ENCODE measurements at regions not wholly inside any gene's neighbourhood (a gene's known extent, or its start where the extent isn't known, plus 50 kb on each side); places are given as distances from the start of the nearest gene placed in this dataset.

DNA sequence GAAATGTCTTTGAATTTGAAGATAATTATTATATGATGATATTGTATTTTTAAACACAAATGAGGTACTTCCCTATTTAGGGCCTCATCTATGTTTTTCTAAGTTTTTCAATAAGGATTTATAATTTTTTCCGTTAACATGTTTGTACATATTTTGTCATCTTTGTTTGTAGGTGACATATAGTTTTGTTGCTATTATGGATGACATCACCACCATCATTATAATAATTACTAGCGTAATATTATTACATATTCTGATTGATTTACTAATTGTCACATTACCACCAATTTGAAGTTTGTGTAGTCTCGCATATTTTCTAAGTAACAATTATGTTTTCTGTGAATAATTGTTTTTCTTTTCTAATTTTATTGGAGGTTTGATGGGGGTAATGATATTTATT lies 147.2 kb upstream of the DAAM1 start:
- TF ChIP-seq, protein P1, sequence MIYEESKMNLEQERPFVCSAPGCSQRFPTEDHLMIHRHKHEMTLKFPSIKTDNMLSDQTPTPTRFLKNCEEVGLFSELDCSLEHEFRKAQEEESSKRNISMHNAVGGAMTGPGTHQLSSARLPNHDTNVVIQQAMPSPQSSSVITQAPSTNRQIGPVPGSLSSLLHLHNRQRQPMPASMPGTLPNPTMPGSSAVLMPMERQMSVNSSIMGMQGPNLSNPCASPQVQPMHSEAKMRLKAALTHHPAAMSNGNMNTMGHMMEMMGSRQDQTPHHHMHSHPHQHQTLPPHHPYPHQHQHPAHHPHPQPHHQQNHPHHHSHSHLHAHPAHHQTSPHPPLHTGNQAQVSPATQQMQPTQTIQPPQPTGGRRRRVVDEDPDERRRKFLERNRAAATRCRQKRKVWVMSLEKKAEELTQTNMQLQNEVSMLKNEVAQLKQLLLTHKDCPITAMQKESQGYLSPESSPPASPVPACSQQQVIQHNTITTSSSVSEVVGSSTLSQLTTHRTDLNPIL (CRISPR knock-in tag; IDR thresholded peaks at IDR 0.05; ENCODE audit: low read depth), result no peak
- TF ChIP-seq, protein P2, sequence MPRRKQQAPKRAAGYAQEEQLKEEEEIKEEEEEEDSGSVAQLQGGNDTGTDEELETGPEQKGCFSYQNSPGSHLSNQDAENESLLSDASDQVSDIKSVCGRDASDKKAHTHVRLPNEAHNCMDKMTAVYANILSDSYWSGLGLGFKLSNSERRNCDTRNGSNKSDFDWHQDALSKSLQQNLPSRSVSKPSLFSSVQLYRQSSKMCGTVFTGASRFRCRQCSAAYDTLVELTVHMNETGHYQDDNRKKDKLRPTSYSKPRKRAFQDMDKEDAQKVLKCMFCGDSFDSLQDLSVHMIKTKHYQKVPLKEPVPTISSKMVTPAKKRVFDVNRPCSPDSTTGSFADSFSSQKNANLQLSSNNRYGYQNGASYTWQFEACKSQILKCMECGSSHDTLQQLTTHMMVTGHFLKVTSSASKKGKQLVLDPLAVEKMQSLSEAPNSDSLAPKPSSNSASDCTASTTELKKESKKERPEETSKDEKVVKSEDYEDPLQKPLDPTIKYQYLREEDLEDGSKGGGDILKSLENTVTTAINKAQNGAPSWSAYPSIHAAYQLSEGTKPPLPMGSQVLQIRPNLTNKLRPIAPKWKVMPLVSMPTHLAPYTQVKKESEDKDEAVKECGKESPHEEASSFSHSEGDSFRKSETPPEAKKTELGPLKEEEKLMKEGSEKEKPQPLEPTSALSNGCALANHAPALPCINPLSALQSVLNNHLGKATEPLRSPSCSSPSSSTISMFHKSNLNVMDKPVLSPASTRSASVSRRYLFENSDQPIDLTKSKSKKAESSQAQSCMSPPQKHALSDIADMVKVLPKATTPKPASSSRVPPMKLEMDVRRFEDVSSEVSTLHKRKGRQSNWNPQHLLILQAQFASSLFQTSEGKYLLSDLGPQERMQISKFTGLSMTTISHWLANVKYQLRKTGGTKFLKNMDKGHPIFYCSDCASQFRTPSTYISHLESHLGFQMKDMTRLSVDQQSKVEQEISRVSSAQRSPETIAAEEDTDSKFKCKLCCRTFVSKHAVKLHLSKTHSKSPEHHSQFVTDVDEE (CRISPR knock-in tag; IDR thresholded peaks at IDR 0.05), result no peak
- no peak for TF ChIP-seq ZFP30 (CRISPR knock-in tag; IDR thresholded peaks at IDR 0.05)
- no peak for TF ChIP-seq ZNF8 (CRISPR knock-in tag; IDR thresholded peaks at IDR 0.05)
- TF ChIP-seq GLIS3 (CRISPR knock-in tag; IDR thresholded peaks at IDR 0.05), result no peak
- no peak for TF ChIP-seq ESRRG (CRISPR knock-in tag; IDR thresholded peaks at IDR 0.05)
- no peak for TF ChIP-seq SNAI2 (CRISPR knock-in tag; IDR thresholded peaks at IDR 0.05)
- no peak for TF ChIP-seq ARNTL (CRISPR knock-in tag; IDR thresholded peaks at IDR 0.05; ENCODE audit: borderline replicate concordance, low read depth)
- TF ChIP-seq ISL1 (CRISPR knock-in tag; IDR thresholded peaks at IDR 0.05), result no peak
